DMS 273 (cell line): ENCODE measurements at regions not wholly inside any gene's neighbourhood (a gene's known extent, or its start where the extent isn't known, plus 50 kb on each side); places are given as distances from the start of the nearest gene placed in this dataset.
"Not testable (repeated sequence)": the region's sequence is repeated elsewhere in the genome, so short reads cannot be mapped to it uniquely, and the experiment has no call there.

Source experiments
- DNase-seq: peaks from one replicate; lab custom pipeline; 2025; ENCODE audit not compliant: unreplicated experiment; lab: John Stamatoyannopoulos, UW

DNA sequence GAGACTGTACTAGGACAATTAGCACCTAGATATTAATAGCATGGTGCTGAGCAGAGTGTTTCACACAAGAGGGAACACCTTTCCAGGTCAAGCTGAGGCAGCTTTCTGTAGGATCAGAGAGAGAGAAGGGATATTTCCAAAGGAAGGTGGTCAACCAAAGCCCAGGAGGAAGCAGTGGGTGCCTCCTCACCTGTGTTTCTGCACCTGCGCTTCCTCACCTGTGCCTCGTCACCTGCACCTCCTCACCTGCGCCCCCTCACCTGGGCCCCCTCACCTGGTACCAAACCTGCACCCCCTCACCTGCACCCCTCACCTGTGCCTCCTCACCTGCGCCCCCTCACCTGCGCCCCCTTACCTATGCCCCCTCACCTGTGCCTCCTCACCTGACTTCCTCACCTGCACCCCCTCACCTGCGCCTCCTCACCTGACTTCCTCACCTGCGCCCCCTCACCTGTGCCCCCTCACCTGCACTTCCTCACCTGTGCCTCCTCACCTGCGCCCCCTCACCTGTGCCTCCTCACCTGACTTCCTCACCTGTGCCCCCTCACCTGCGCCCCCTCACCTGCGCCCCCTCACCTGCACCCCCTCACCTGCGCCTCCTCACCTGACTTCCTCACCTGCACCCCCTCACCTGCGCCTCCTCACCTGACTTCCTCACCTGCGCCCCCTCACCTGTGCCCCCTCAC lies 67.9 kb downstream of the TTLL2 start:
- peak; percentile 14 for DNase-seq

DNA sequence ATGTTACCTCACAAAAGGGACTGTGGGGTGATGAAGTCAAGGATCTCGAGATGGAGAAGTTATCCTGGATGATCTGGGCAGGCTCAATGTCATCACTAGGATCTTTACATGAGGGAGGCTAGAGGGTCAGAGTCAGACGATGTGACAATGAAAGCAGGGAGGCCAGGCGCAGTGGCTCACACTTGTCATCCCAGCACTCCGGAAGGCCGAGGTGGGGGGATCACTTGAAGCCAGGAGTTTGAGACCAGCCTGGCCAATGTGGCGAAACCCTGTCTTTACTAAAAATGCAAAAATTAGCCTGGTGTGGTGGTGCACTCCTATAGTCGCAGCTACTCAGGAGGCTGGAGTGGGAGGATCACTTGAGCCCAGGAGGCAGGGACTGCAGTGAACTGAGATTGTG lies 68.8 kb downstream of the TTLL2 start:
- DNase-seq, result no peak

DNA sequence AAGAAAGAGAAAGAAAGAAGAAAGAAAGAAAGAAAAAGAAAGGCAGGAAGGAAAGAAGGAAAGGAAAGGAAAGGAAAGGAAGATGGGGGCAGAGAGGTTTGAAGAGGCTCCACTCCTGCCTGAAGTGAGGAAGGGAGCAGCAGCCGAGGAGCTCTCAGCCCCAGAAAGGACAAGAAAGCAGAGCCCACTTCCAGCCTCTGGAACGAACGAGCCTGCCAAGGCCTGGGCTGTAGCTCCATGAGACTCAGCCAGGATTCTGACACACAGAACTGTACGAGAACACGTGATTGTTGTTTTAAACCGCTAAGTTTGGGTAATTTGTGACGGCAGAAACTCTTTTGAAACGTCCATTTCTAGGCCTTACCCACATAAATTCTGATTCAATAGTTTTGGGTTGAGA lies 69.5 kb downstream of the TTLL2 start:
- DNase-seq, result no peak

DNA sequence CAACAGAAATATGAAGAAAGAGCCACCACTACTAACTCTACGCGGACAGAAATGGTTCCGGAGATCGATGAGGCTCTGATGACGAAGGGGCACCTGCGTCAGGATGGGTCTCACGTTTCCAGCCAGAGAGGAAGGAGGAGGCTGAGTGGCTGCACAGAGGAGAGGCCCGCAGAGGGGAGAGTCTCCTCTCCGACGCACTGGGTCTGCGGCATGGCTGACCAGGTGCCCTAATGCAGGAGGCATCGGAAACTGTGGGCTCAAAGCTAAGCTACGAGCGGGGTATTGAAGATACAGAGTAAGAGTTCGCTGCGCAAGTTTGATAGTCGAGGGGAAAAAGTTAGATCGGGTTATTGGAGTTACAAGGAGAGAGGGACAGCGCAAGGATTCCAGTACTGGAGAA lies 69.9 kb downstream of the TTLL2 start:
- no peak for DNase-seq

DNA sequence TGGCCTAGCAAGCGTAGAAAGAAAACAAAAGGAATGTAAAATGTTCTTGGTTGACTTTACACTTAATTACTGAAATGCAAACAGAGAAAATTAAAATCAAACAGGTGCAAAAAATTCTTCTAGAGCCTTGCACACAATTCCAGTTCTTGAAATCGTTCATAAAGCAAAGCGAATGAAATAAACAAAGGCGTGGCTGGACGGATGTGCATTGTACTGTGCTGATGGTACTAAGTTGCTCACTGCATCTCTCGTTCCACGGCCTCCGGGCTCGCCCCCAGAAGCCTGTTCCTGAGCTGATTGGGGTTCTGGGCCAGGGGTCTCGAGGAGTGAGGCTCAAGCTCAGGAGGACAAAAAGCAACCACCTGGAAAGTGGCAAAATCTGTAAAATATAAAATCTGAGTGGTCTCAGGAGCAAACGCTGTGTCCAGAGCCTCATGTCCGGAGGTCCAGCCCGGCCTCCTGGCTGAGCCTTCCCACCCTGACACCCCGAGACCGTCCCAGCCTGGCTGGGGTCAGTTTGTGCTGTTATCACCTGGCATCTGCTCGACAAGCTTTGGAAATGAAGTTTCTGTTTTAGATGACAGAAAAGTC lies 71.3 kb downstream of the TTLL2 start:
- DNase-seq, result no peak

DNA sequence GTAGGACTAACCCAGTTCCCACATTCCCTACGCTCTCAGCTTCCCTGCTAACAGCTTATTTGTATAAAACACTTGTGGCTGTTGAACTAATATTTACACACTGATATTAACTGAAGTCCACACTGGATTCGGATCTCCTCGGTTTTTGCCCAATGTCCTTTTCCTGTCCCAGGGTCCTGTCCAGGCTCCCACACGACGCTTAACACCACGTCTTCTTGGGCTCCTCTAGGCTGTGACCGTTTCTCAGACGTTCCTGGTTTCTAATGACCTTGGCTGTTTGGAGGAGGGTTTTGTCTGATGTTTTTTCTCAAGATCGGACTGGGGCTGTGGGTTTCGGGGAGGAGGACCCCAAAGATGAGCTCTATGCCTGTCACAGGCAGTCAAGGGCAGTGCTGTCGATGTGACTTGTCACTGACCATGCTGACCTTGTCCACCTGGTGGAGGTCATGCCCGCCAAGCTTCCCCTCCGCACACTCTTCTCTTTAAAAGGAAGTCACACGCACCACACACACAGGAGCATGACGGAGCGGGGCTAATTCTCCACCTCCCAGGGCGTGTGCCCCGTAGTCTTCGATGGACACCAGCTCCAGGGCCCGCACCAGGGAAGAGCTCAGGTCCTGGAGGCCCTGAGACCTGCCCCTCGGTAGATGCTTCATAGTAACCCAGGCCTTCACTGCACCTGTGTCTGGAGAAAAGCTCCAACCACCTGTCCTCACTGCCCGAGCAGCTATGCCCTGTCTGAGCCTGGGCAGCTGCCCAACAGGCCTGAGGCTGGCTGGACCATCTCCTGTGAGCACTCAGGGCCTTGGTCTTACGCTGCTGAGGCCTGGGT lies 72.0 kb downstream of the TTLL2 start:
- DNase-seq, result no peak

DNA sequence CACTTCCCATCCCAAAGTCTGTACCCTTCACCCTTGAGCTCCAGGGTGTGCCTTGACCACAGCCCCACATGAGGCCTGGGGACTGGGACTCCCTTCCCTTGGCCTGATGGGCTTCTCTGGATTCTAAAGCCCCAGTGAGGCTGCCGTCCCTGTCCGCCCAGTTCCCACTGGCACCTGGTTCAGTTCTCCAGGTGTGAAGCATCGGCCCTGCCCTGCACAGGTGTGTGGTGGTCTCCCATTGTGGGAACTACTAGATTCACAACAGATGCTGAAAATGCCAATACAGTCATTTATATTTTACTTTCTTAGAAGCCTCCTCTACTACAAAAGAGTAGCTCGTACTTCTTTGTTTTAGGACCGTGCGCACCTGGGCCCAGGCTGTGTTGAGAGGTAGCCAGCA lies 72.8 kb downstream of the TTLL2 start:
- no peak for DNase-seq

DNA sequence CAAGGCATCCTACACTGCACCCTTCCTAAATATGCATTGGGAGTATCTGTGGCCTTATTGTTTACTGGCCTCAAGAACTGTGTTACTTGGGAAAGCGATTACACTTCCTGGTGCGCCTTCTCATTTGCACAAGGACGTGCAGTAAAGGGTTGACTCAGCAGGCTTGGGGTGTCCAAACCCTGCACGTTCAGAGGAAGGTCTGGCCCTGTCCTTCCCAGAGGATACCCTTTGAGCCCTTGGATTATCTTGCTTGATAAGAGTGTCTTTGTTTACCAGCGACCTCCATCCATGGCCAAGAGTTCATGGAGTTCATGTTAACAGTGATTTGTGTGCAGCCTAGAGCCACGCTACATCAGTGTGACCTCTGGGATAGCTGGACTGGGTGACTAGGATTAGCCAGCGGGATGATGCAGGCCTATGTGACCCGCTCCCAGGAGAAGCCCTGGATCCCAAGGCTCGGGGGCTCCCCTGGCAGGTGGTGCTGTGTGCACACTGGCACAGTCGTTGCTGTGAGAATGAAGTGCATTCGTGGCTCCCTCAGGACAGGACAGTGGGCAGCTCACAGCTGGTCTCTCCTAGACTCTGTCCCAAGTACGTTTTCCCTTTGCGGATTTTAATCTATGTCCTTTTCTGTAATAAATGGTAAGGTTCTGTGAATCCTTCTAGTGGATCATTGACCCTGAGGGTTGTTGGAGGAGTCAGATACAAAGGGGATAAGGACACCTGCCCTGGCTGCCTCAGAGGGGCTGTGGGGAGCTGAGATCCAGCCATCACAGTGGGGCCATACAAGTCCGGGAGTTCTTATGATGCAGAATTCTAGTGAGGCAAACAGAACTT lies 73.5 kb downstream of the TTLL2 start:
- DNase-seq, result no peak

DNA sequence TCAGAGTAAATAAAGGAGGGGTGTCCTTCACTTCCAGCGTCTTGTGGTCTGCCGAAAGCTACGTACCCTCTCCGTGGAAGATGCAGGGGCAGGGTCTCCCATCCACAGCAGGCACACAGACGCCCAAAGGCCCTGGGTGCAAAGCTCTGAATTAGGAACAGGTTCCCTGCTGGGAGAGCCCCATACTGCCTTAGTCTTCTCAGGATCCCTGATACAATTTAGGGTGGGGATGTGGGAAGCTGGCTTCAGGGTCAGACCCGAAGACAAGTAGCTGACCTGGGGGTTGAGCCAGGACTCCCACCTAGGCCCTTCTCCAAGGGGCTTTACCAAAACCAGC lies 74.1 kb downstream of the TTLL2 start:
- no peak for DNase-seq

DNA sequence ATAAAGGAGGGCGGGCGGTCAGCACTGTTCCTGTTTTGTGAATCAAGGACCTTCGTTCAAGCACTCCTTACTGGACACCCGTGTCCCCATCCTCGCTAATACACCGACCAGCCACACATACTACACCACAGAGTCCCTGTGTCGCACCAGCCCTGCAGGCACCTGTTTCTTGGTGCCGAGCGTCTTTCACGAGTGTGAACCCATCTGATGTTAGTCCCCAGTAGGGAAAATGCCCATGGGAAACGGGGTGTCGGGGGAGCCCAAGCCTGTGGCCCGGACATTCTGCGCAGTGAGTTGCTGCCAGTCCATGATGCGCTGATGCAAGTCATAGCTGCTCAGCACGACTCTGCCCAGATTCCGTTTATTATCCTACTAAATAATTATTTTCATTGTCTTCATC lies 74.7 kb downstream of the TTLL2 start:
- DNase-seq, result no peak

DNA sequence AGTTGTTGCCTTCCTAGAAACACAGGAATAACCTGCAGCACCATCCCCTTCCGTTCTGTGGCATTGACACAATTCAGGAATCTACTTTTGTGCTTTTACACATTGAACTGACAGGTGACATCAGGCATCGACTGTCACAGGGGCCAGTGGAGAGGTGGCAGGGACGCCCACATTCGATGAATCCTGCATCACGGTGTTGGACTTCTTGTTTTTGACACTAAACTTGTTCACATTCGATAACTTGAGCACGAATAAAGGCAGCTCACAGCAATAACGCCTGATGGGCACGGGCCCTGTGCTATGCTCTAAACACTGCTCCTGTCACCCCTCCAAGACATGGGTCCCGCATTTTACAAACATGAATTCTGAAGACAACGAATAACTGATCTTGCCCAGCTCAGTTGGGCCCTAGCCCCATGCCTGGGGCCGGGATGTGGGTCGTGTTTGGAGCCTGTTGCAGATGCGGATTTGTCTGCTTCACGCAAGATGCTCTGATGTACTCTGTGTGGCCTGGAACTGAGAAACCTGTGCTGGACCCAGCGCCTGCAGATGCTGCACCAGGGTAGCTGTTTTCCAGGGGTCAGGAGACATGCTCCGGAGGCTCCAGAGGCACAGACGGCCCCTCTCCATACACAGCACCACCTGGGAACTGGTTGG lies 75.7 kb downstream of the TTLL2 start:
- no peak for DNase-seq

DNA sequence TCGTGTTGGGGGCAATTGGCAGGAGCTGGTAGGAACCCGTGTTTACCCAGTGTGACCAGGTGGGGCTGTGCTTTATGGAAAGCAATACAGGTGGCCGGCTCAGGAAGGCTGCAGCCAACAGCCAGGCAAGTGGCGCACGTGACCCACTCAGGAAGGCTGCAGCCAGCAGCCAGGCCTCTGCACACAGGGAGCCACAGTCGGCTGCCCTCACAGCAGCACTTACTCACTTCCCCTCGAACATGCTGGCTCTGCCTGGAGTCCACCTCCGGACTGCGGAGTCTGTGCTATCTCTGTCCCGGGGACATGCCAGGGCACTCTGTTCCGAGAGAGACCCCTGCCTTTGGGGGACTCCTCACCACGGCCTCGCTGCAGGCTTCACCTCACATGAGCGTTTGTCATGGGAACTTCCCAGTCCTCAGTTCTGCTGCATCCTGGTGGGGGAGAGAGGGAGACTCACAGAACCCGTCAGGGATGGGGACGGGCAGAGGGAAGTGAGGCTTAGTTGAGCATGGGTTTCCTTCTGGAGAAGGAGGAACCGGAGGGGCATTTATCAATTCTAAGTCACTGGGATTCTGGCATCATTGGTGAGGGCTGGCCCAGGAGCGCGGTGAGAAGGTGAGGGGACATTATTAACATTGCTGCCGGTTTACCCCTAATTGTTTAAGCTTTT lies 76.8 kb downstream of the TTLL2 start:
- DNase-seq, result no peak

DNA sequence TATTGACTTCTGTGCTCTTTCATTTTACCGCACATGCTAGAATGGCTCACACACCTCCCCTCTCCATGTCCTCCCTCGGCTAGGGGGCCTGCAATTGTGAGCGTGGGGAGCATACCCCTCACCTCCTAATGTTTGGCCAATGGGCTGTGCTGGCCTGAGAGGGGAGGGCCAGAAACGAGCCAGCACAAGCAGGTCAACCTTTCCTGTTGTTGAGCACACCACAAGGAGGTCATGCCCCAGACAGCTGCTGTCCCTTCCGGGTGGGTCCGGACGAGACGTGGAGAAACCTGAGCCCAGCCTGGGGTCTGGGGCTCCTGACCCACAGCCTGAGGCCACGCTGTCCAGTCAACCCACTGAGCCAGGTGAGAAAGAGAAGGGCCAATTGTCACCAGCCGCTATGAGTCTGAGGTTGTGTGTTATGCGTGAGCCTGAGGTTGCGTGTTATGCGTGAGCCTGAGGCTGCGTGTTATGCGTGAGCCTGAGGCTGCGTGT lies 77.4 kb downstream of the TTLL2 start:
- DNase-seq, result no peak

DNA sequence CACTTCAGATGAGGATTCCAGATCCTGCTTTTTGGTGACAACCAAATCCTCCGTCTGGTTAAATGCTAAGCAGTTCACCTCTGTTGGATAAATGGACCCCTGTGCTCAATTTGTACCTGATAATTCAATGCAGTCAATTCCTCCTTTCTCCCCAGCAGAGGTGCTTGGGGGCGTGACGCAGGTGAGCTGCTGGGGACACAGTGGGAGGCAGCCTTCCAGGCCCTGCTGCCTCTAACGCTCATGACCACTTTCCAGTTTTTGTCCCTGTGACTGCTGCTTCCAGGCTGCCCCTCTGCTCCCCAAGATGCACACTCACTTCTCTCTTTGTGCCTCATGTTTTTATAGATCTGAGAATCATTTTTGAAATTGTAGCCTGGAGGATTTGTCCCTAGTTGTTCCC lies 78.5 kb downstream of the TTLL2 start:
- no peak for DNase-seq

DNA sequence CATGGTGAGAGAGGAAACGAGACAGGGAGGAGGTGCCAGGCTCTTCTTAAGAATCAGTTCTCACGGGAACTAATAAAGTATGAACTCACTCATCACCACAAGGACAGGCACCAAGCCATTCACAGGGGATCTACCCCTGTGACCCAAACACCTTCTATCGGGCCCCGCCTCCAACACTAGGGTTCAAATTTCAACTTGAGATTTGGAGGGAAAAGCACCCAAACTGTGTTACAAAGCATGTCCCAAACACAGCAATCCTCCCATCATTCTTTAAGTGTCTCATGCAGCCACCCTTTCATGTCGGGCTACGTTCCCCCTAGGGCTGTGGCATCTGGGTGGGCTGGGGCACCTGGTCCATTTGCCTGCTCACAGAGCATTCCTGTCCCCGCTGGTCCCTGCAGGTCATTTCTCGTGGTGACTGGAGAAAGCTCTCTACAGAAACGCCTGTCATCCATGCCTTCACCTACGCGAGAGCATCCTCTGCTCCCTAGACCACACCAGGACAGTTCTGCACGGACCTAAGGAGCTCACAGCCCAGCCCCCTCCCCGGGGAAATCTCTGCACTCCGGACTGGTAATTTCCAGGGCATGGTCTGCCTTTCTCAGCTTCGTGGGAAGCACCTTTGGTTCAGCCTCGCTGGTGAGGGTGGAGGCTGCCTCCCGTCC lies 79.6 kb downstream of the TTLL2 start:
- DNase-seq, result no peak

DNA sequence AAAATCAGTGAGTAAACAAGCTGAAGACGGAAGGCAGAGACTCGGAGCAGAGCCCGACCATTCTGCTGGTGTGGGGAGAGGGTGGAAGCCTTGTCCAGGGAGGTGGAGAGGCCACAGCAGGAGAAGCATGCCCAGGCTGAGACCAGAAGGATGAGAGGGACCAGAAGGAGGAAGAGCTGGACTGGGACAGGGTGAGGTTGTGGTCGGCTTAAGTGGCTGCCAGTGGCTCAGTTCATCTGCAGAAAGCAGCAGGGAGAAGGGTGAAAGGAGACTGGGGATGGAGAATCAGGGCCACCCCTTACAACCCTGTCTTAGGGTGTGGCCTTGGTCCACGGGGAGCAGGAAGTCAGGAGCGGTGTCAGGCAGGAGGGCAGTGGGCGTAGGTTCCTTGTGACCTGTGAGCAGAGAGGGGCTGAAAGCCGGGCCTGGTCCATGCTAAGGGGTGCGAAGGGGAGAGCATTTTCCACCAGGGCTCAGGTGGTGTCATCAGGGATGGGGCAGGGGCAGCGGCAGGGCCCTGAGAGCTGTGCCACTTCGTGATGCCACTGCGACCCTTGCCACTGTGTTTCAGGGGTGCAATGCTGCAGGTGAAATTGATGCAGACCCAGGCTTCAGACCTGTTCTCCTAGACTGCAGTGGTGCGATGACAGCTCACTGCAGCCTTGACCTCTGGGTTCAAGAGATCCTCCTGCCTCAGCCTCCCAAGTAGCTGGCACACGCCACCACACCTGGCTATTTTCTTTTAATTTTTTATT lies 81.1 kb downstream of the TTLL2 start:
- no peak for DNase-seq

DNA sequence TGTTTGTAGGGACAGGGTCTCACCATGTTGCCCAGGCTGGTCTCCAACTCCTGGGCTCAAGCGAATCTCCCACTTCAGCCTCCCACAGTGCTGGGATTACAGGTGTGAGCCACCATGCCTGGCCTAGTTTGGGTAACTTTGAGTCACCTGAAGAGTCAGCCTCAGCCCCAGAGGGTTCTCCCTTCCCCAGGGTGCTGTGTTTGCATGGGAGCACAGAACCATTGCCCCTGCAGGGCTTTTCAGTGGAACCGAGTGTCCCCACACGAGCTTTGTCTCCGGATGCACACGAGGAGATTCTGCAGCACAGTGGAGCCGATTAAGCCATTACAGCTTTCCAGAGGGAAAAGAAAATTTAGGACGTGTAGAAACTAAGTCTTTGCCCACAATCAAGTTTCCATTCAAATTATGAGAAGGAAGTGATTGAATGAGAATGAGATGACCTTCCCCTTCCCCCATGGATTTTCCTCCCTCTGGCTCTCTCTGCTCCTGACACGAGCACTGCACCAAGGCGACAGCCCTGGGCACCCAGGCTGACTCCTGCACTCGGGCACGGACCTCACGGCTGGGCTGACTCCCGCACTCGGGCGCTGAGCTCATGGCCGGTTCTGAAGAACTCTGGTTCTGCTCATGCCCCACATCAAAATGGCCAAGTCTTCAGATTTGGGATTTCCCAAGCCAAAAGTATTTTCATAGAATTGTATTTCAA lies 81.8 kb downstream of the TTLL2 start:
- DNase-seq, result not testable (repeated sequence)
